HTR-8/SVneo (cell line): ENCODE measurements at regions not wholly inside any gene's neighbourhood (a gene's known extent, or its start where the extent isn't known, plus 50 kb on each side); places are given as distances from the start of the nearest gene placed in this dataset.

Experiments used
- DNase-seq: peaks from one replicate; pipeline ENCODE4 v3.0.0; 2011; ENCODE audit warnings: low spot score, mixed read lengths; ENCODE audit not compliant: insufficient read length
- FAIRE-seq: peaks from 2 replicates; lab custom pipeline; 2011; peaks lifted over from hg19 to GRCh38; lab: Jason Lieb, UNC

DNA sequence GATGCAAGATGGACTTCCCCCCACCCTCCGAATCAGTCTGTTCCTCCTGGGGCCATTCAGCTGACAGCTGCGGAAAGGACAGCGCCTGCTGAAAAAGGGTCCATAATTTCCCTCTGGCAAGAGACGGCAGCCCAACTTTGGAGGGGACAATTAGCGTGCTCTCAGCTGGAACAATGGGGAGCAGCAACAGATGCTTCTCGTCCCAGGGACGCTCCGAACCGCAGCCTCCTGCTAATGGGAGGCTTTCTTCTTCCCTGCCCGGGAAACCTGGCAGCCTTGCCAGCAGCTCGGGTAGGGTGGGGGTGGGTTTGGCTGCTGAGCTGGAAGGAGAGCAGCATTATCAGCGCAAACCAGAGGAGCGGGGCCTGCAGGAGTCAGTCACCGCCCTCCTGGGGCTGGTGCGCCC, 500.0 kb upstream of the SALL1 start:
- no peak for FAIRE-seq
- no peak for DNase-seq

DNA sequence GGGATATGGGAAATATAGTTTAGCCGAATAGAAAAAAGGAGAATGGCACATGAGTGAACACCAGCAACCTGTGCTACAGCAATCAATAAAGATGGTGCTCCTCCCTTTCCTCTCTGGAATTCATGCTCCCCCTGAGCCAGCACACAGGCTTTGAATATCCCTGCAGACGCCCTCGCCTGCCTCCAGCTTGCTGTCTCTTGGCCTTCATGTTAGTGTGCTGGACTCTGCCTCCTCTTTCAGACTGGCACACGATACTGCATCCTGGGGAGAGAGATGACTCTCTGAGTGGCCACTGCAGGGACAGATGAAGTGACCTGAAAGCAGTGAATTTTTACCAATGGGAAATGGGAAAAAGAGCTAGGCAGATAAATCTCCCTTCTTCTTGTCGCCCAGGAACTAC, 498.6 kb upstream of the SALL1 start:
- FAIRE-seq (no peak), DNase-seq (no peak)

- FAIRE-seq (no peak), DNase-seq (no peak)
Observed at GRCh38 chr16:51648526-51648925, 497.5 kb upstream of the SALL1 start.

GRCh38 chr16:51641191-51641765, 490.2 kb upstream of the SALL1 start:
- DNase-seq (no peak), FAIRE-seq (no peak)

- DNase-seq (no peak), FAIRE-seq (no peak)
Observed at GRCh38 chr16:51640196-51640595, 489.1 kb upstream of the SALL1 start.

DNA sequence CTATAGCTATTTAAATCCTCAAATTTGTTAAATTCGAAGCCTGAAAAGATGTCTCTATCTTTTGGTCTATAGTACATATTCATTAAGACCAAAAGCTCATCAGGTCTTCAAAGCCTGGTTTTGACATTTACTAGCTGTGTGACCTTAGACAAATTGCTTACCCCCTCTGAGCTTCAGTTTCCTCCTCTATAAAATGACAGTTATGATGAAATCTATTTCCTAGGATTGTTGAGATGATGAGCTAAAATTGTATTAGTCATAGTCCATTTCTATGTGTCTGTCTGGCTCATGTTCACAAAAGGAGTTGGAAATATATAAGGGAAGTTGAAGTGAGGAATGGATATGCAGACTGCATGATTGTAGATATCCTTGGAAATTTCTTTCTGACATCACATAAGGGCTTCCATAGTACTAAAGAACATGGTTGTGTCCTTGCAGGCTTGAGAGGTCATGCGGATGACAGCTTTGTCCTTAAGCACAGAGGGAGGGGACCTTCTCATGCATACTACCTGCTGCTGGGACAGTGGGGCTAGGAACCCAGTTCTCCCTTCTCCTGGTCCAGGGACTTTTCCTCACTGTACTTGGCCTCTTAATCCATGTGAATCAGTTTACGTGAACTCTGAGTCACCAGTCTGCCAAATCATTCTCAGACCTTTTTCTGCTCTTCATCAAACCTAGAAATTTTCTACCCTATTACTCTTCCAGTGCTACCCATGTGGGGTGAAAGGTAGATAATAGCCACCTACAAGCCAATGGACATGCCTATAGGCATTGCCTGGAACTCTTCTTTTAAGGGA, 487.5 kb upstream of the SALL1 start:
- no peak for DNase-seq
- FAIRE-seq: no peak

GRCh38 chr16:51637770-51638094, 486.7 kb upstream of the SALL1 start:
- FAIRE-seq (no peak), DNase-seq (no peak)

DNA sequence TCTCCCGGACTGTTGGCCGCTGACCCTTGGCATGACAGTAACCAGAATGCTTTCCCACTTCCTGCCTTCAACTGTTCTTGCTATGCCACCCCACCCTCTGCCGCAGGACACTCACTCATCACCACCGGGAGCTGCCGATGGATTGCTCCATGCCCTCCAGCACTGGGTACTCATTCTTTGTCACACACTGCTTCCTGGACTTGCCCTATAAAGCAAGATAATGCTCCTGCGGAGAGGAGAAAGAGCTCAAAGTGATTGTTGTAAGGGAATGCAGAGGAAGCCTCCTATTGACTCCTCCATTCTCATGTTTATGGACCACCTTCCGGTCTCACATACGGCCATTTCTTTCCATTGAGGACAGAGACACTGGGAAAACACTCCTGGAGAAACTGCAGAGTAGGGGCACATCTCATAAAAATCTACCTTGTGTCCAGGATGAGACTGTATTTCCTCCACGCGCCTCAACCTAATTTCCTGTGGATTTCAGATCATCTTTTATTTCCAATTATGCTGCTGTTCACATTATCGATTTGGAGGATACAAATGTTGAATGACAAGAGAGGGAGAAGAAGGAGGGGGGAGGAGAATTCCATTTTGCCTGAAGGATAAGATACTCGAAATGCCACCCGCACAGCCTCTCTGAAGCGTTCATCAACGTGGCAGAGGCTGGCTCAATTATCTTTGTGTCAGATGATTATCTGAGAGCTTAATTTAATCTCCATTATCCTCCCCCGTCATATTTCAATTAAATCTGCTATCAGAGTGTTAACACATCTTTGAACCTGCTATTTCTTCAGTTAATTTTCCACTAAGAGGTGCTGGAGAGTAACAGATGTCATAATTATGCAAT, 486.1 kb upstream of the SALL1 start:
- FAIRE-seq (no peak), DNase-seq (no peak)

GRCh38 chr16:51635181-51635580, 484.1 kb upstream of the SALL1 start:
- FAIRE-seq: no peak
- DNase-seq: no peak

GRCh38 chr16:51630076-51630475, 479.0 kb upstream of the SALL1 start:
- no peak for DNase-seq
- FAIRE-seq: no peak

- no peak for DNase-seq
- no peak for FAIRE-seq
Observed at GRCh38 chr16:51629576-51629975, 478.5 kb upstream of the SALL1 start.

GRCh38 chr16:51624080-51624775, 473.2 kb upstream of the SALL1 start:
- FAIRE-seq: no peak
- DNase-seq: no peak

DNA sequence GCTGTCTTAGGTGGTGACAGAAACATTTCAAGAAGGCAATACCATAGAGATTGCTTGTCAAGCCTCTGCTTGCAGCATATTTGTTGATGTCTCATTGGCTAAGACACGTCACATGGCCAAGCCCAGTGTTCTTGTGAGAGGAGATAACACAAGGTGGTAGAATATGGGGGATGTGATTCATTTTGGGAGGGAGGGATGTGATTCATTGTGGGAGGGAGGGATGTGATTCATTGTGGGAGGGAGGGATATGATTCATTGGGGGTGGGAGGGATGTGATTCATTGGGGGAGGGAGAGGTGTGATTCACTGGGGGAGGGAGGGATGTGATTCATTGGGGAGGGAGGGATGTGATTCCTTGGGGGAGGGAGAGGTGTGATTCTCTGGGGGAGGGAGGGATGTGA, 470.5 kb upstream of the SALL1 start:
- DNase-seq (no peak), FAIRE-seq (no peak)

DNA sequence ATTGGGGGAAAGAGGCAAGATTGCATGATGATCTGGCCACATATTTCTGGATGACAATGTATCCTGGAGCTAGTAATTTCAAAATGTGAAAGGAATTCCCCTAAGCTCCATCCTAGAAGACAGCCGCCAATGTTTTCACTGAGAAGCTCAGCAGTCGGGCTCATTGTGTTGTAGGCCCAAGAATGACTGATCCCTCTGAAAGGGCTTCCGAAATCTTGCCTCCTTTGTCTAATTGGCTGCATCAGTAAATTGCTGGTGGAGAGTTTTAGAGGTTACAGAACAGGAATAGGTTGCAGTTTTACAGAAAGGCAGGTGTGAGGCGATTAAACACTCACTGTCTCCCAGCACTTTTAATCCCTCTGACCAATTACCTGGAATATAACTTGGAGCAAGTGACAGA, 464.1 kb upstream of the SALL1 start:
- no peak for FAIRE-seq
- no peak for DNase-seq

GRCh38 chr16:51607201-51607651, 456.2 kb upstream of the SALL1 start:
- FAIRE-seq: no peak

DNA sequence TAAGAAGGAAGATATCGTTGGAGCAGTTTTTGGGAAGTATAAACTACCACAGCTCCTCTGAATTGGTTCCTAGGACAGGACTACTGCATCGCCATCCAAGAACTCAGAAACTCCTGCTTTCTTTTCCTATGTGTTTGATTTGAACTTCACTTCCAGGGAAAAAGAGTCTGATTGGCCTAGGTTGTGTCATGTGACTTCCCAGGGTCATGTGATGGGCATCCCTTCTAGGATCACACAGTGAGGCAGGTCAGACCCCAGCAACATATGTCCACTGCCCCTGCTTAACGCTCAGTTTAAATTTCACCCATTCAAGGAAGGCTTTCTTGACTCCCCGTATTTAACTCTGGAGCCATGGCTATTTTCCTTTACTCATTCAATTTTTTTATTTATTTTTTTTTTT, 445.2 kb upstream of the SALL1 start:
- FAIRE-seq (no peak), DNase-seq (no peak)

More at GRCh38 chr16:51607201-51607651, 456.2 kb upstream of the SALL1 start:
- DNase-seq: no peak

- FAIRE-seq (no peak), DNase-seq (no peak)
Observed at GRCh38 chr16:51592535-51593300, 441.6 kb upstream of the SALL1 start.

GRCh38 chr16:51592001-51592501, 441.0 kb upstream of the SALL1 start:
- FAIRE-seq (no peak), DNase-seq (no peak)

- no peak for FAIRE-seq
Observed at GRCh38 chr16:51591480-51591879, 440.4 kb upstream of the SALL1 start.

More at GRCh38 chr16:51591480-51591879, 440.4 kb upstream of the SALL1 start:
- DNase-seq: no peak
